NB4 (cell line): ENCODE measurements at regions not wholly inside any gene's neighbourhood (a gene's known extent, or its start where the extent isn't known, plus 50 kb on each side); places are given as distances from the start of the nearest gene placed in this dataset.

Experiments used
- CTCF ChIP-seq: IDR thresholded peaks from one replicate; pipeline ENCODE4 v1.5.1; 2012; ENCODE audit warnings: low read depth, low read length
- MAX ChIP-seq: IDR thresholded peaks from 2 replicates; pipeline ENCODE4 v1.6.1; 2011; ENCODE audit warnings: low read depth, low read length
- MYC ChIP-seq: IDR thresholded peaks from 2 replicates; pipeline ENCODE4 v1.6.1; 2011; ENCODE audit warnings: low read depth, low read length
- POLR2A ChIP-seq: IDR thresholded peaks from 2 replicates; pipeline ENCODE4 v1.6.1; 2011; ENCODE audit warnings: mild to moderate bottlenecking; ENCODE audit not compliant: insufficient read length; ENCODE audit errors: extremely low read depth

GRCh38 chr18:63031375-63031774, 288.2 kb downstream of the BCL2 start:
- TF ChIP-seq CTCF, result no peak
- no peak for TF ChIP-seq POLR2A
- TF ChIP-seq MAX, result no peak
- TF ChIP-seq MYC, result no peak
